Stimulated activated CD4-positive, alpha-beta T cell treated with anti-CD3 and anti-CD28 coated beads, TNF-alpha, amount 100 ng/mL, for 24 hours (primary cell): ENCODE measurements at regions not wholly inside any gene's neighbourhood (a gene's known extent, or its start where the extent isn't known, plus 50 kb on each side); places are given as distances from the start of the nearest gene placed in this dataset.

ENCODE experiments used
- DNase-seq, 3 experiments: peaks; one replicate each; pipeline ENCODE4 v3.0.0-alpha.2; 2020; ENCODE audit warnings: low read depth in 3 of 3

- DNase-seq, result no peak
Observed at GRCh38 chr9:135310134-135310533, 169.4 kb upstream of the PPP1R26 start.

GRCh38 chr9:135315572-135315971 is 164.0 kb upstream of the PPP1R26 start:
- no peak for DNase-seq

GRCh38 chr9:135320331-135320730 is 159.3 kb upstream of the PPP1R26 start:
- DNase-seq, result no peak

- no peak for DNase-seq
Observed at GRCh38 chr9:135320943-135321342, 158.6 kb upstream of the PPP1R26 start.

GRCh38 chr9:135321580-135321979 is 158.0 kb upstream of the PPP1R26 start:
- no peak for DNase-seq

- DNase-seq, result no peak
Observed at GRCh38 chr9:135324329-135324728, 155.3 kb upstream of the PPP1R26 start.

GRCh38 chr9:135326141-135326540 is 153.4 kb upstream of the PPP1R26 start:
- DNase-seq, result no peak

- no peak for DNase-seq
Observed at GRCh38 chr9:135326633-135327152, 152.9 kb upstream of the PPP1R26 start.

- no peak for DNase-seq
Observed at GRCh38 chr9:135328485-135329417, 150.8 kb upstream of the PPP1R26 start.

- DNase-seq, result no peak
Observed at GRCh38 chr9:135329571-135330306, 149.8 kb upstream of the PPP1R26 start.

- DNase-seq, result no peak
Observed at GRCh38 chr9:135330307-135330631, 149.3 kb upstream of the PPP1R26 start.

GRCh38 chr9:135330685-135331590 is 148.6 kb upstream of the PPP1R26 start:
- no peak for DNase-seq

- DNase-seq, result no peak
Observed at GRCh38 chr9:135332516-135332915, 147.1 kb upstream of the PPP1R26 start.

GRCh38 chr9:135332979-135333748 is 146.4 kb upstream of the PPP1R26 start:
- DNase-seq, result no peak

GRCh38 chr9:135334953-135335460 is 144.6 kb upstream of the PPP1R26 start:
- DNase-seq, result no peak

GRCh38 chr9:135335691-135336181 is 143.8 kb upstream of the PPP1R26 start:
- no peak for DNase-seq

GRCh38 chr9:135336722-135337527 is 142.7 kb upstream of the PPP1R26 start:
- no peak for DNase-seq

- DNase-seq, result no peak
Observed at GRCh38 chr9:135338546-135338945, 141.0 kb upstream of the PPP1R26 start.

- DNase-seq, result no peak
Observed at GRCh38 chr9:135339378-135339973, 140.1 kb upstream of the PPP1R26 start.
